Adrenal gland (tissue), 9 donors: ENCODE measurements at regions not wholly inside any gene's neighbourhood (a gene's known extent, or its start where the extent isn't known, plus 50 kb on each side); places are given as distances from the start of the nearest gene placed in this dataset.

ENCODE experiments used
- DNase-seq, 7 donors: peaks; one replicate each; pipeline ENCODE4 v3.0.0-alpha.2; 2019 to 2020
- H3K27ac ChIP-seq, 5 donors: fragments of 200-600 bp; sonication (generic) in 4 of 5; 1 replicate in 3 of 5; 2 replicates in 2 of 5; pipeline versions ENCODE4 v1.5.1 to v1.8.0; 2016 to 2020; ENCODE audit warnings: mild to moderate bottlenecking in 1 of 5
- H3K27me3 ChIP-seq: fragments of 200-600 bp; 2 replicates; pipeline ENCODE4 v1.8.0; 2021
- H3K36me3 ChIP-seq, 2 donors: fragments of 200-600 bp; replicated peaks in 1 of 2; 1 replicate in 1 of 2; 2 replicates in 1 of 2; pipeline versions ENCODE4 v1.5.1 to v1.8.0; 2018 to 2022
- H3K4me1 ChIP-seq, 2 donors: fragments of 200-600 bp; replicated peaks in 1 of 2; 1 replicate in 1 of 2; 2 replicates in 1 of 2; pipeline versions ENCODE4 v1.5.1 to v1.8.0; 2018 to 2021
- H3K4me3 ChIP-seq, 4 donors: fragments of 200-600 bp; sonication (generic) in 3 of 4; one replicate each; pipeline ENCODE4 v1.5.1; 2016 to 2018
- H3K9me3 ChIP-seq, 3 donors: fragments of 200-600 bp; sonication (generic) in 1 of 3; replicated peaks in 1 of 3; 1 replicate in 2 of 3; 2 replicates in 1 of 3; pipeline versions ENCODE4 v1.5.1 to v1.8.0; 2016 to 2021
- POLR2A ChIP-seq, 2 donors: fragments of 450-650 bp; IDR thresholded peaks; one replicate each; pipeline ENCODE4 v1.6.1; 2017; ENCODE audit warnings: antibody characterized with exemption in 2 of 2, mild to moderate bottlenecking in 2 of 2, moderate library complexity in 1 of 2
- WGBS, 4 donors: extraction: QIAGEN DNeasy Blood & Tissue Kit in 2 of 4; methylation state at CpG; one replicate each; pipeline versions ENCODE4 v1.1.5 to v1.1.7; 2013 to 2017; 5-methylcytosine and 5-hydroxymethylcytosine counted together
- intact Hi-C, 2 donors: fragments of 100-400 bp; cut with DNase I; formaldehyde crosslinking; loops; one replicate each; pipeline versions ENCODE4 v1.14.1 to v1.15.0; 2022 to 2023
- TF ChIP-seq, protein P1 (sequence below), 6 experiments: fragments of 450-650 bp in 4 of 6; fragments of 200-600 bp in 2 of 6; sonication (generic) in 1 of 6; IDR thresholded peaks; 1 replicate in 5 of 6; 2 replicates in 1 of 6; pipeline versions ENCODE4 v1.5.1 to v1.8.0; 2016 to 2021; ENCODE audit warnings: antibody characterized with exemption in 6 of 6, mild to moderate bottlenecking in 2 of 6, moderate library complexity in 1 of 6
- donor health status: healthy with polysubstance abuse.
- donor health status: Bipolar disorder and iron deficiency.
- donor health status: DM: yes; HTN: yes; CAD: no.
- donor health status: DM: no; HTN: no; CAD: no.
- donor health status: DM: no; HTN: no; CAD: no.

DNA sequence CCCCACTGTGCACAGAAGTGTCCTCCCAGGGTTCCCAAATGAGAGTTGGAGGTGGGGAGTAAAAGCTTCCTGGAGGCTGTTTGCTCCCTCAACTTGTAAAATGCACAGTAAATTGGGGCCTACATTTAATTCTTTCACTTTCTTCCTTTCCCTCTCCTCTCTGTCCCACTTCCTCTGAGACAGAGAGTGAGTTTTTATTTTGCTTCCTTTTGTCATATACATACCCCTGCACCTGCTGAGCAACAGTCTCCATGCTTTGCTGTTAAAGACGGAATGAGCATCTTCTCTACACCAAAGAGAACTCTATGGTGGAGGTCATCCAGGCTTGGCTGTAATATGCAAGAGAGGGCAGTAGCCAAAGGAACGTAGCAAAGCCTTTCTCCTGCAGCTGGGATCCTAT lies 79.3 kb upstream of the VAV3 start:
- Histone ChIP-seq H3K4me1 (peaks cover 0 to 2% of the 10 kb centered on the region in 2 donors), H3K36me3 (no peaks in the 10 kb centered on the region), H3K4me3 (no peak overlapping the region), H3K27ac (no peak overlapping the region), H3K27me3 (no peaks in the 10 kb centered on the region), H3K9me3 (no peaks in the 10 kb centered on the region)
- TF ChIP-seq, protein P1, sequence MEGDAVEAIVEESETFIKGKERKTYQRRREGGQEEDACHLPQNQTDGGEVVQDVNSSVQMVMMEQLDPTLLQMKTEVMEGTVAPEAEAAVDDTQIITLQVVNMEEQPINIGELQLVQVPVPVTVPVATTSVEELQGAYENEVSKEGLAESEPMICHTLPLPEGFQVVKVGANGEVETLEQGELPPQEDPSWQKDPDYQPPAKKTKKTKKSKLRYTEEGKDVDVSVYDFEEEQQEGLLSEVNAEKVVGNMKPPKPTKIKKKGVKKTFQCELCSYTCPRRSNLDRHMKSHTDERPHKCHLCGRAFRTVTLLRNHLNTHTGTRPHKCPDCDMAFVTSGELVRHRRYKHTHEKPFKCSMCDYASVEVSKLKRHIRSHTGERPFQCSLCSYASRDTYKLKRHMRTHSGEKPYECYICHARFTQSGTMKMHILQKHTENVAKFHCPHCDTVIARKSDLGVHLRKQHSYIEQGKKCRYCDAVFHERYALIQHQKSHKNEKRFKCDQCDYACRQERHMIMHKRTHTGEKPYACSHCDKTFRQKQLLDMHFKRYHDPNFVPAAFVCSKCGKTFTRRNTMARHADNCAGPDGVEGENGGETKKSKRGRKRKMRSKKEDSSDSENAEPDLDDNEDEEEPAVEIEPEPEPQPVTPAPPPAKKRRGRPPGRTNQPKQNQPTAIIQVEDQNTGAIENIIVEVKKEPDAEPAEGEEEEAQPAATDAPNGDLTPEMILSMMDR (IDR thresholded peaks at IDR 0.05) = no peak
- TF ChIP-seq POLR2A (IDR thresholded peaks at IDR 0.05) = no peak
- 60 to 70% (median 69%) methylated on average over 2 of the region's 2 CpGs for WGBS, 4 donors
- DNase-seq = no peak
- intact Hi-C loops = no loop called here

DNA sequence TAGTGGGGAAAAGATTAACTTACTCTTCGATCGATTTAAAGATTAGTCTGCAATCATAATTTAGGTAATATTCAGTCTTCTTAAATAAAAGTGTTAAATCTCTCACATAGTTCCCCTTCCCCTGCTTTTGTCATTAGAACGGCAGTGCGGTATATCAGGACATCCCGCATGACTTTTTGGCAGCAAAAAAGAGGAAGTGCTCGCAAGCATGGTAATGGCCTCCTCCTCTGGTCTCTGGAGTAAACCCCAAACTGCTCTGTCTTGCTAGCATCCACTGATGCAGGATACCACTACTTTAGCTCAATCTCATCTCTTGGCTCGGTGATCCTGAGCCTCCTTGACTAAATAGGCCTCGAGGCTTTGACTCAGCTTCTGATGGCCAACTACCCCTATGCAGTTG lies 78.7 kb upstream of the VAV3 start:
- Histone ChIP-seq H3K36me3 (no peaks in the 10 kb centered on the region), H3K4me3 (no peak overlapping the region), H3K27ac (no peak overlapping the region), H3K9me3 (no peaks in the 10 kb centered on the region), H3K4me1 (no peaks in the 10 kb centered on the region), H3K27me3 (no peaks in the 10 kb centered on the region)
- TF ChIP-seq, protein P1 (IDR thresholded peaks at IDR 0.05) = no peak
- TF ChIP-seq POLR2A (IDR thresholded peaks at IDR 0.05) = no peak
- intact Hi-C loops = no loop called here
- WGBS, 4 donors = 67 to 84% (median 76%) methylated on average over 8 of the region's 8 CpGs
- peak in 2 of 7 donors; percentile 26 for DNase-seq

- no peak for TF ChIP-seq POLR2A (IDR thresholded peaks at IDR 0.05)
- TF ChIP-seq, protein P1 (IDR thresholded peaks at IDR 0.05) = no peak
- no peak overlapping the region for H3K4me3 ChIP-seq
- intact Hi-C loops = no loop called here
- no peak overlapping the region for H3K27ac ChIP-seq
- no peaks in the 10 kb centered on the region for H3K36me3 ChIP-seq
- no peaks in the 10 kb centered on the region for H3K4me1 ChIP-seq
- H3K9me3 ChIP-seq = no peaks in the 10 kb centered on the region
- H3K27me3 ChIP-seq = no peaks in the 10 kb centered on the region
- WGBS, 4 donors = 93 to 100% (median 97%) methylated on average over 1 of the region's 1 CpG
- no peak for DNase-seq
These were observed 77.6 kb upstream of the VAV3 start for GRCh38 chr1:108042610-108043009.

GRCh38 chr1:108041360-108042142 lies 76.6 kb upstream of the VAV3 start:
- WGBS, 4 donors = 26 to 39% (median 38%) methylated on average over 7 of the region's 7 CpGs
- TF ChIP-seq, protein P1 (IDR thresholded peaks at IDR 0.05) = no peak
- TF ChIP-seq POLR2A (IDR thresholded peaks at IDR 0.05) = no peak

More at GRCh38 chr1:108041360-108042142, 76.6 kb upstream of the VAV3 start:
- H3K4me3 ChIP-seq = no peak overlapping the region
- no peaks in the 10 kb centered on the region for H3K4me1 ChIP-seq
- no peak for DNase-seq
- no peaks in the 10 kb centered on the region for H3K9me3 ChIP-seq
- H3K36me3 ChIP-seq = no peaks in the 10 kb centered on the region
- no peaks in the 10 kb centered on the region for H3K27me3 ChIP-seq
- no peak overlapping the region for H3K27ac ChIP-seq
- intact Hi-C loops = no loop called here
